Brain microvascular endothelial cell (primary cell): ENCODE measurements at regions not wholly inside any gene's neighbourhood (a gene's known extent, or its start where the extent isn't known, plus 50 kb on each side); places are given as distances from the start of the nearest gene placed in this dataset.
"Not testable (repeated sequence)": the region's sequence is repeated elsewhere in the genome, so short reads cannot be mapped to it uniquely, and the experiment has no call there.

Experiments used
- DNase-seq: peaks from one replicate; pipeline ENCODE4 v3.0.0-alpha.2; 2020
- H3K27ac ChIP-seq: fragments of 250-450 bp; sonication (Bioruptor Pico); 2 replicates; pipeline ENCODE4 v1.5.1; 2020; ENCODE audit warnings: mild to moderate bottlenecking, moderate library complexity
- H3K27me3 ChIP-seq: fragments of 250-450 bp; sonication (Bioruptor Pico); replicated peaks from 2 replicates; pipeline ENCODE4 v1.5.1; 2020; ENCODE audit warnings: mild to moderate bottlenecking
- H3K36me3 ChIP-seq: fragments of 250-450 bp; sonication (Bioruptor Pico); replicated peaks from 2 replicates; pipeline ENCODE4 v1.5.1; 2020; ENCODE audit warnings: mild to moderate bottlenecking
- H3K4me3 ChIP-seq: 2 replicates; pipeline ENCODE4 v1.5.1; 2011; ENCODE audit warnings: low read depth, mild to moderate bottlenecking, control low read depth, low read length, moderate library complexity
- in situ Hi-C: cut with HindIII; loops from 2 replicates; pipeline ENCODE4 v1.10.0; 2017; ENCODE audit warnings: low sequenced_read_pairs, low pct_ligation_motif_present
- TF ChIP-seq, protein P1 (sequence below): IDR thresholded peaks from 2 replicates; pipeline ENCODE4 v1.5.1; 2011; ENCODE audit warnings: low read depth, mild to moderate bottlenecking, moderate library complexity, low read length, control low read depth, inconsistent platforms; ENCODE audit errors: missing control alignments

DNA sequence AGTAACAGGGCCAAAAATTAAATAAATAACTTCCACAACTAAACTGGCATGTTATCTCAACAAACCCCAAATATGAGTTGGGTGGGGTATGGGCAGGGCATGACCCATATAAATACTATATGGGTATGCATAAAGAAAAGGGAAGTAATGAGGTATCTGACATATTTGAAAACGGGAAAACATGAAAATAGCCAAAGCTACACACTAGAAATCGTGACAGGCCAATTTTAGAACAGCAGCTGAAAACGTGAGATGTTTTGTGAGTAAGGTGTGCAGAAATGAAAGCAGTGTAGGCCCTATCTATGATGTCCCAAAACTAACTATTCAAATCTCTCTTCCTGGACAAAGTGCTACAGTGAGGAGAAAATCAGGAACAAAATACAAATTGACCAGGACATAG, 537.9 kb upstream of the NR5A2 start:
- TF ChIP-seq, protein P1, sequence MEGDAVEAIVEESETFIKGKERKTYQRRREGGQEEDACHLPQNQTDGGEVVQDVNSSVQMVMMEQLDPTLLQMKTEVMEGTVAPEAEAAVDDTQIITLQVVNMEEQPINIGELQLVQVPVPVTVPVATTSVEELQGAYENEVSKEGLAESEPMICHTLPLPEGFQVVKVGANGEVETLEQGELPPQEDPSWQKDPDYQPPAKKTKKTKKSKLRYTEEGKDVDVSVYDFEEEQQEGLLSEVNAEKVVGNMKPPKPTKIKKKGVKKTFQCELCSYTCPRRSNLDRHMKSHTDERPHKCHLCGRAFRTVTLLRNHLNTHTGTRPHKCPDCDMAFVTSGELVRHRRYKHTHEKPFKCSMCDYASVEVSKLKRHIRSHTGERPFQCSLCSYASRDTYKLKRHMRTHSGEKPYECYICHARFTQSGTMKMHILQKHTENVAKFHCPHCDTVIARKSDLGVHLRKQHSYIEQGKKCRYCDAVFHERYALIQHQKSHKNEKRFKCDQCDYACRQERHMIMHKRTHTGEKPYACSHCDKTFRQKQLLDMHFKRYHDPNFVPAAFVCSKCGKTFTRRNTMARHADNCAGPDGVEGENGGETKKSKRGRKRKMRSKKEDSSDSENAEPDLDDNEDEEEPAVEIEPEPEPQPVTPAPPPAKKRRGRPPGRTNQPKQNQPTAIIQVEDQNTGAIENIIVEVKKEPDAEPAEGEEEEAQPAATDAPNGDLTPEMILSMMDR, result no peak
- Histone ChIP-seq H3K27ac (no peak overlapping the region), H3K27me3 (no peaks in the 10 kb centered on the region), H3K36me3 (no peaks in the 10 kb centered on the region), H3K4me3 (no peak overlapping the region)
- in situ Hi-C loops, result no loop called here
- DNase-seq, result no peak

GRCh38 chr1:199490769-199491527, 536.6 kb upstream of the NR5A2 start:
- peak; percentile 77 for DNase-seq
- H3K4me3 ChIP-seq, result no peak overlapping the region
- in situ Hi-C loops, result no loop called here
- no peaks in the 10 kb centered on the region for H3K36me3 ChIP-seq
- H3K27ac ChIP-seq, result no peak overlapping the region
- H3K27me3 ChIP-seq, result no peaks in the 10 kb centered on the region
- TF ChIP-seq, protein P1, result no peak

DNA sequence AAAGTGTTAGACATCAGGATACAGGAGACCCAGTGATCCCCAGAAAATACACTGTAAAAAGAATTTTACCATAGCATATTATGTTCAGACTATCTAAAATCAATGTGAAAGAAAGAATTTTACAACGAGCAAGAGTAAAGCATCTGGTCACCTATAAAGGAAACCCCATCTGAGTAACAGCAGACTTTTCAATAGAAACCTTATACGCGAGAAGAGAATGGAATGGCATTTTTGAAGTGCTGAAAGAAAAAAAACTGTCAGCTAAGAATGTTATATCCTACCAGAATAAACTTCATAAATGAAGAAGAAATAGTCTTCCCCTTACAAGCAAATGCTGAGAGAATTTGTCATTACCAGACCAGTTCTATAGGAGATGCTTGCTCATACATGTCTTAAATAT, 532.1 kb upstream of the NR5A2 start:
- Histone ChIP-seq H3K27me3 (no peaks in the 10 kb centered on the region), H3K27ac (no peak overlapping the region), H3K36me3 (no peaks in the 10 kb centered on the region), H3K4me3 (no peak overlapping the region)
- DNase-seq, result no peak
- in situ Hi-C loops, result no loop called here
- TF ChIP-seq, protein P1, result no peak

GRCh38 chr1:199498802-199499201, 528.7 kb upstream of the NR5A2 start:
- H3K27me3 ChIP-seq, H3K36me3 ChIP-seq, H3K27ac ChIP-seq, H3K4me3 ChIP-seq, DNase-seq, in situ Hi-C loops: not testable (repeated sequence)

DNA sequence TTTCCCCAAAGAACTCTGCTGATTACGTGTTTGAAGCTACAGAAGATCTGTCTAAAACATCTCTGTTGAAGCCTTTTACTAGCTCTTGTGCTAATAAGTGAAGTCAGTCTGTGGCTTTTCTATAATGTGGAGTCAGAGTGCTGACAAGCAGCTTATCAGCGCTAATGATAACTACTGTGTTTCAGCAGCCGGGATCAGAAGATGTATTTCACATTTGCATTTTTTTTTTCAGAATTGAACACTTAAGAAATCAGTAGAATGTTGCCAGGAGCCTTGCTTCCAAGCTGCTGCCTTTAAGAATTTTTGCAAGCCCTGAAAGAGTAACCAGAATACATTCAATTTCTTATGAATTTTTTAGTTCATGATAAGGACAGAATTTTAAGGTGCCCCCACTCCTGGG, 519.4 kb upstream of the NR5A2 start:
- TF ChIP-seq, protein P1, result no peak
- no peaks in the 10 kb centered on the region for H3K27me3 ChIP-seq
- H3K36me3 ChIP-seq, result no peaks in the 10 kb centered on the region
- in situ Hi-C loops, result no loop called here
- no peak overlapping the region for H3K4me3 ChIP-seq
- H3K27ac ChIP-seq, result no peak overlapping the region
- no peak for DNase-seq

- TF ChIP-seq, protein P1, result no peak
- Histone ChIP-seq H3K27ac (no peak overlapping the region), H3K4me3 (no peak overlapping the region), H3K36me3 (no peaks in the 10 kb centered on the region), H3K27me3 (no peaks in the 10 kb centered on the region)
- in situ Hi-C loops, result no loop called here
- no peak for DNase-seq
Observed at GRCh38 chr1:199508653-199509052, 518.9 kb upstream of the NR5A2 start.
